GM18858 (cell line): ENCODE measurements at regions not wholly inside any gene's neighbourhood (a gene's known extent, or its start where the extent isn't known, plus 50 kb on each side); places are given as distances from the start of the nearest gene placed in this dataset.

Experiments used
- ATAC-seq: cut with Tn5 transposase; IDR thresholded peaks from one replicate; pipeline ENCODE4 v1.9.1; 2021; ENCODE audit not compliant: unreplicated experiment

DNA sequence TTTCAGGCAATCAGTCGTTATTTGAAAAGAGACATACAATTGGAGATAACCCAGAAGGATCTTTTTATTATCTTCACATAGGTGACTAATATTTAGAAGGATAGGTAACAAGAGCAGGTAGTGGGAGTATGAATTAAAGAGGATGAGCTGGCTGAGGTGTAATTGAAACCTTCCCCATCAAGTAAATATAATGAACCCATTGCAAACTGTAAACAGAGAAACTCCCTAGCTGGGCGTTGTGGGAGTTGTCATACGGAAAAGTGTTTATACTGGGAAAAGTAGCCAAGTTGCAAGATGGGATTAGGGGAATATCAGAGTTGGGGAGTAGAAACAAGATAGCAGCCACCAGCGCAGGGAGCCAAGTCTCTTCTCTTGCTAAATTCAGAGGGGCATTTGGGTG, 448.4 kb downstream of the COG6 start:
- ATAC-seq: no peak

DNA sequence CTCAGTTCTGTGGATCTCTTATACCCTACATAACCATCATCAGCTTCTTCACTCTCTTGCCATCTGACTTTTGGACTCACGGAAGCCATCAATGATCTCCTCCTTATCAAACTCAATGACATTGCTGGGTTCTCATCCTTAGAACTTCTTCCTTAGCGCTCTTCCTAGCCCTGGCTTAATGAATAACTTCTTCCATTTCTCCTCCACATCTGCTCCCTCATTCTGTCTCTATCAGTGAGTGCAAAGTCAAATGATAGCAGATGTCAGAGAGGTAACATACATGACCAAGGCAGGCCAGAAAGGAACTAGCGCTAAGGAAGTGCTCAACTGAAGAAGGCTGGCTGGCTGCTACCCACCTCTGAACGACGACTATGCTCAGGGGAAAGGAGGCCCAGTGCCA, 449.8 kb downstream of the COG6 start:
- no peak for ATAC-seq

DNA sequence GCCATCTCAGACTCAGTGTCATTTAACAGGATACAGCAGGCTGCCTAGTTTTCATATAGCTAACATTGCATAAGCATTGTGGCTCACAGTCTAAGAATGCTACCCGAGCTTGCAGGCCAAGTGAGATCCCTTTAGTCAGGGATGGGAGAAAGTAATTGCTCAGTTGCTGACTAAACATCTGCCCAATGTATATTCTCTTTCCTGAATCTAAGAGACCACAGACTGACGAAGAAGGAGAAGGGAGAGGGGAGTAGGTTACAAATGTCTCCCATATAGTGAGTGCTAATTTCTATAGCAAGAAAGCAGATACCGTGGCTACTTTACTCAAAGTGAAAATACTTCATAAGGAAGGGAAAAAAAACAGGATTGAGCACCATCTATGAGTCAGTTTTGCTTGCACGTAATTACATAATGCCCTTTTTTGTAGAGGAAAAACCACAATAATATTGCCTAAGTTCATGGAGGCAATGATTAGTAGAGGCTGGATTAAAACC, 453.9 kb downstream of the COG6 start:
- no peak for ATAC-seq

DNA sequence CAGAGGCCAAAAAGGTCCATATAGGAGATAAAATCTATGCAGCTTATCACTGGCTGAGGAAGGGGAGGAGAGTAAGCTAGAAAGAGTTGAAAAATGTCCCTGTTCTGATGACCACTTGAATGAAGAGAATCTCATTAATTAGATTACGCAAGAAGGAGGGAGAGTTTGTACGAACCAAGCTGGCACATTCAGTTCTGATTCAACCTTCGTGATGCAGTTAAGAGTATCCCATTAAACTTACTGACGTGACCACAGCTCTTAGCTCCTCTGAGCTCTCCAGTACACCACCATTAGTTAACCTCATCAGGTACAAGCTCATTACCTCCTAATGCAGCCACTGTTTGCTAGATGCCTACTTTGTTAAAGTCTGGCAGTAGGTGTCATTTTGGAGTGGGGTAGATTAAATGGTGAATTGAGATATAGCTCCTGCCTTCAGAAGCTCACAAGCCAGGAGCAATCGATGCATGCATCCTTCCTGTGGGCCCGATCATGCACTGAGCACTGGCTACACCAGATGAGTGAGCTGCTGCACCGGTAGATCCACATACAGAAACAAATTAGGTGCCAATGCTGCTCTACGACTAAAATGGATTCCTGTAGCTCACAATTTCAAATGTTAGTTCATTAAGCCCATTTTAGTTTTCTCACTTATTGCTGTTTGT, 458.3 kb downstream of the COG6 start:
- no peak for ATAC-seq

DNA sequence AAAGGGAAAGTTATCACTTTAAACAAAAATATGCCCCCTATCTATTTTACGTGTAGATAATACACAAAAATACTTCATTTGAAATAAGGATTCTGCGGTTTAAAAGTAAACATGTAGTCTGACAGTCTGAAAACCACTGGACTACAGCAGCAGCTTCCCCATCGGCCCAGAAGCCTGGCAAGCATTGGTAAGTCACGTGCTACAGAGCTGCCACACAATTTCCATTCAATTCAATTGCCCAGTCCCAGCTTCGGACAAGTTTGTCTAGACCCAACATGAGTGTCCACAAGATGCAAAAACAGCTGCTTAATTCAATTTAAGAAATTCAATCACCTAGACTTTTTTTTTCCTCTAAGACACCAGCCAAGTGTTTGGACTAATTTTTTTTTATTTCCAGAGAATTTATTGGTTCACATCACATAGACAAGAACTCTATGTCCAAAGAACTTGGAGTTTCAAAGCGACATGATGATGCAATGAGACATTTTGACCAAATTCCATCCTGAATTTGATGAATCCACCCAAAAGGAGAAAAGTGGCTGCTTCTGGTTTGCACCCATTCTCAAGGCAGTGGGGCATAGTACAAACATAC, 458.9 kb downstream of the COG6 start:
- no peak for ATAC-seq

DNA sequence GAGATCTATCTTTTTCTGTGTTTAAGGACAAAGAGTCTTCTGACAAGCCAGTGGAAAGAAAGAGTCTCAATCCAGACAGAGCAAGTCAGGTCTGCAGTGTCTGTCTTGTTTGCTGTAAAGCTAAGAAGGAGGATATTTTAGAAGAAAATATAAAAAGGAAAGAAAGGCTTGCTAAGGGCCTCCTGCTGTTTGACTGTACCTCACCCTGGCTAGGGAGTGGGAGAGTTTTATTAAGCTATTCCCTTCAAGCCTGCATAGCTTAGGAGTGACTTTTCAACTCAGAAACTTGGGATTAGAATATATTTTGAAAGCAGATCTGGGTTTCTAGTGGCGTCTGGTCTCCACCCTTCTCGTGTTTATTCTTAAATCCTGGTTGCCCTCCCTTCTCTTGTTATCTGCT, 460.0 kb downstream of the COG6 start:
- no peak for ATAC-seq

DNA sequence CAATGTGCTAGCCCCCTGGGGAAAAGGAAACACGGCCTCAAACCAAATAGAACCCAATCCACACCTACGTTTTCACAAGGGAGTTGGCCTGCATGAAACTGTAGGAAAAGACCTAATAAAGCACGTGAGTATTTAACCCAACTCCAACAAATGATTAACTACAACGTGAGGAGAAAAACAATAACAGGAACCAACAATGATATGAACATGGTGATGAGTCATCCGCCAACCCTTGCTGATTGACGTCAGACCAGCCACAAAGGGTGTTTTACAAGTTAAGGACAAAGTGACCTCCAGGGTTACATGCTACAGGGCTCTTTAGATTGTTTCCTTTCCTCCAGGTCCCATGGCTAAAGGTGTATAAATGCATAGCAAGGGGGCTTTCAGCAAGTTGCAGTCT, 460.5 kb downstream of the COG6 start:
- no peak for ATAC-seq

DNA sequence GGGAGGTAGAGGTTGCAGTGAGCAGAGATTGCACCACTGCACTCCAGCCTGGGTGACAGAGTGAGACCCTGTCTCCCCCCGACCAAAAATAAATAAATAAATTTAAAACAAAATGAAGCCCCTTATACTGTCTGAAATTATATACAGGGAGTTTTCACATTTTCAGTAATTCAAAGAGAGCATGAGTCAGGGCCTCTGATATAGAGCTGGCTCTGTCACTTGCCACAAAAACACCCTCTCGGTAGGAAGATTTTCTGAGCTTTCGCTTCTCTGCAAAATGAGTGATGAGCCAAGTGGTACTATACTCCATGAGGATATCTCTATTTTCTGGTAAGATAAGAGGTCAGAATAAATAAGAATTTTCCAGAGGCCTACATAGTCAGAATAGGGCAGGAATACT, 462.9 kb downstream of the COG6 start:
- ATAC-seq: no peak

DNA sequence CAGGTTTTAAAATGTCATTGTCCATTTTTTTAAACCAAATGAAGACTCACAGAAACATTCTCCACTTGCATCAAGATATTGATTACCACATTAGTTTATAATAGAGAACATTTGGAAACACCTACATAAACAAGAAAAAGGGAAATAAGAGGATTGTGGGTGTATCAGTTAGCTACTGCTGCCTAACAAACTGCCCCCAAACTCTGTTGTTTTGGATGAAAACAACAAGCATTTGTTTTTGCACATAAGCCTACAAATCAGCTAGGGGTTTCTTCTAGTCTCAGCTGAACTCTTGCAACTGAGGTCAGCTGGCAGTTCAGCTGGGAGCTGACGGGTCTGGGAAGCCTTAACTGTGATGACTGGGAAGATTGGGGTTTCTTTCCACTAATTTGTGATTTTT, 464.4 kb downstream of the COG6 start:
- no peak for ATAC-seq

DNA sequence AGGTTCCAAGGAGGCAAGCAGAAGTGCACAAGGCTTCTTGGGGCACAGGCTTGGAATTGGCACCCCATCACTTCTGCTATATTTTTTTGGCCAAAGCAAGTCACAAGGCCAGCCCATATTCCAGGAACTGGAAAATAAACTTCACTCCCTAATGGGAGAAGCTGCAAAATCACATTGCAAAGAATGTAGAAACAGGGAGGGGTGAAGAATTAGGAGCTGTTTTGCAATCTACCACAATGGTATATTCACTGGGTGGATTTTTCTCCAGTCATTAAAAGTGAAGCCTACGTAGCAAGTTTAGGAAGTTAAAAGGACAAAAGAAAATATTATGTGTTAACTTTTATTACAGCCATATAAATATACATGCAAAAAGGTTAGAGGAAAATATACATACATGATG, 464.8 kb downstream of the COG6 start:
- no peak for ATAC-seq

DNA sequence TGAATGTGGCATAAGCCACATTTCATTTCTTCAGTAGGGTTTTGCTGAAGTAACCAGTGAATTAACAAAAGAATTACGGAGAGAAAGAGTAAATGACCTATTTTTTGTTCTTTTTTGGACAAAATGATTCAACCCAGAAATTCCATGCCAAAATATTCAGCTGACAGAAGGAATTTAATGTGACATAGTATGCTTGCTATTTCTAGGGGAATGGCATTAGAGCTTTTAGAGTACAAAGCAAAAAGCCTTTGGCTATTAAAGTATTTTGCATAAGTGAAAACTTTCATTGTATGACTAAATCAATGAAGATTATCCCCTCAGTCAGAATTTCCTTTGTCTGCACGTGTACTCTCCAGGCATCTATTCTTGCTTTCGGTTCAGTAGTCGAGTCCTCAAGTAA, 465.3 kb downstream of the COG6 start:
- no peak for ATAC-seq

DNA sequence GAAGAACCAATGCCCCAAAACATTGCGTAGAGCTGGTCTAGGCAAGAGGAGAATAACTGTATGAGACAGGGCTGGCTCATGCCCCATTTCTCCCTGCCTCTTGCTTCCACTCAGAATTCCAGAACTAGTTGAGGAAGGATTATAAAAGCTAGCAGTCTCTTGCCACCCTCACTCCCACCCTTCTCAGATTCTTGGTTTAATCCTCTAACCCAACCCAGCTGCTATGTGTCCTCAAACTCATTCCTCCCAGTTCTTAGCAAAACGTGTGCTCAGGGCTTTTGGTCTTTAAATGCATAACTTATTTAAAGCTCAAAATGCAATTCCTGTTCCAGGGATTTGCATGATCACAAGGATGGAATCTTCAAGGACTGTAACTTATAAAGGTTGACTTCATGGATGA, 466.3 kb downstream of the COG6 start:
- no peak for ATAC-seq

DNA sequence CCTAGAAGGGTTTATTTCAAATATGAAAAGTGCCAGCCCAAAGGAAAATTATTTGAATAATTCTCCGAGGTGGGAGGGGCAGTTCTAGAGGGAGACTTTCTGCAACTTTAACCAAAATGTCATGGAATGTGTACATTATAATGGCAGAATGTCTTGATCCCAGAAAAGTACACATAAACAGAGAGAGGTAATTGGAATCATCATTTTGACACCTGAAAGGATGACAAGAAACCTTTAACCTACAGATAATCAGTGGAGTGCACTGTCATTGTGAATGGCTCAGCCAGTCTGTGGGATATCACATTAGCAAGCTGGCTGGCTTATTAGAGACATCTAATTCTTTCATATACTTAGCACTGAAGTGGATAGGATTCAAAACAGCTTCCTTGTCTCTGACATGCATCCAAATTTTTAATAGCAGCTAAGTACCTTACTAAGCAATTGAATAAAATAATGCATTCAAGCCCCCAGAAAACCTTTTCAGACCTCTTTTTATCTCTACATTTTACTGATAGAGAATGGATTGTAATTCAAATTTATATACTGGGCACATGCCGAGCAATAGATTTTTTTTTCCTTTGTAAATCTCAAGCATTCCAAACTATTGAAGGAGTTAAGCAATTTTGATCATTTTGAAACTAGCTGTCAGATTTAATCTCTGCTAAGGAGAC, 468.6 kb downstream of the COG6 start:
- ATAC-seq: no peak

DNA sequence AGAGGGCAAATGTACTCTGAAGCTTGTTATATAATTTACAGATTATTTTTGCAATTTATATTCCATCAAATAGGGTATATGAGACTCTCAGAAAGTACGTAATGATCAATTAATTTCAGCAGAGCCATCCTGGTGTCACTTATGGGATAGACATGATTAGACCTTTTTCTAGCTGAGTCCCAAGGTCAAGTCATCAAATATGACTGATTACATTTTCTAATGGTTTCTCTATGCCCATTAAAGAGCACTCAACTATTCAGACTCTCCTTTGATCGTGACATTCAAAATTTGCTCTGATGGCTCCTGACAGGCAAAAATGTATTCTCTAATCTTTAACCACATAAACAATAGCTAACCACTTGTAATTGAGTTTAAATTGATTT, 469.2 kb downstream of the COG6 start:
- no peak for ATAC-seq

DNA sequence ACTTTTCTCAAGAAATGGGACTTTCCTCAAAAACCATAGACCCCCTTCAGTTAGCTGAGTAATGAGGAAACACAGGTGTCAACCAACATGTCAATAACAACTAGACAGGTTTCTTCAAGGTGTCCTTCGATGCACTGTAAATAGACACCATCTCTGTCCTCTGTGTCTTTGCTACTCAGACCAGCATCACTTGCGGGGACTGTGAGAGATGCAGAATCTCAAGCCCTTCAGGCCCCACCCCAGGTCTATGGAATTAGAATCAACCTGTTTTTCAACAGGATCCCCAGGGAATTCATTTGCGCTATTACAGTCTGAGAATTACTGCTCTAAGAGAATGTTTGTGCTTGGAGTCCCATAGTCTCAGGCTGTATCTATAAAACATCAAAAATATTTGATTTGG, 469.9 kb downstream of the COG6 start:
- ATAC-seq: no peak

DNA sequence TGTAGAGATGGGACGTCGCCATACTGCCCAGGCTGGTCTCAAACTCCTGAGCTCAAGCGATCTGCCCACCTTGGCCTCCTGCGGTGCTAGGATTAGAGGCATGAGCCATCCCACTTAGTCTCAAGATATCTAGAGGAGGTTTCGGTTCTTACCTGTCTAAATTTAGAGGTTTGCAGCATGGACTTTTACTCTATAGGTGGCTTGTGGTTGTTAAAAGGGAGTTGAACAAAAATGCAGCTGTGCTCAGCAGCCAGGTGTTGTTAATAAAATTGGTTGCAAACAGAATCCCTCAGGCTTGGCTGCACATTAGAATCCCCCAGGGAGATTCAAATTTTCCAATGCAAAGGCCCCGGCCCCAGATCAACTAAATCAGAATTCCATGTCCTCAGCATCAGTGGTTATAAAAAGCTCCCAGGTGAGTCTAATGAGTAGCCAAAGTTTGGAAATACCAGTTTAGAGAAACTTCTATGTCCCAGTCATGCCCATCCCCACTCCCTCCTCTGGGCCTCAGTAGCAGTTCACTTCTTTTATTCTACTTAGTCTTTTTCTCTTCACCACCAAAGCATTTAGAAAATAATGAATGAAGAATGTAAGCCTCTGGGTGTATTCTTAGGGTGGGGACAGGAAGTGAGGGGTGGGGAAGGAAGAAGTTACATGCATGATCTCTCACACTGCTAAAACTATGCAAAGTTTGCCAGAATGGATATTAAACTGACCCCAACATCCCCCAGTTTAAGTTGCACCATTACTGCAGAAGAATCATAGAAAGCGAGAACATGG, 471.0 kb downstream of the COG6 start:
- ATAC-seq: peak; percentile 39

DNA sequence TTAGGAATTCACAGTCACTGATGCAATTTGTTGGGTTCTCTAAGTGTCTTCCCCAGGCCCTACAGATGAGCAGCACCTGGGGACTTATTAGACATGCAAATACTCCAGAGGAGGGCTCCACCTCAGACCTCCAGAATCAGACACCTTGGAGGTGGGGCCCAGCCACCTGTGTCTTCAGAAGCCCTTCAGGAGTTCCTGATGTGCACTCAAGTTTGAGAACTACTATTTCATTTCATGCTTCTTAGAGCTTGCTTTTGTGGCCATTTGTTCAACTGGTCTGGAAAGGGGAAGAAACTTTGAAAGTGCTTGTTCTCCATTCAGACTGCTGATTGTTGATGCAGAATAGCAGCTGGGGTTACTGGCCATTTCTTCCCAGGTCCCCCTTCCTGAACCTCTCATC, 472.0 kb downstream of the COG6 start:
- ATAC-seq: no peak

DNA sequence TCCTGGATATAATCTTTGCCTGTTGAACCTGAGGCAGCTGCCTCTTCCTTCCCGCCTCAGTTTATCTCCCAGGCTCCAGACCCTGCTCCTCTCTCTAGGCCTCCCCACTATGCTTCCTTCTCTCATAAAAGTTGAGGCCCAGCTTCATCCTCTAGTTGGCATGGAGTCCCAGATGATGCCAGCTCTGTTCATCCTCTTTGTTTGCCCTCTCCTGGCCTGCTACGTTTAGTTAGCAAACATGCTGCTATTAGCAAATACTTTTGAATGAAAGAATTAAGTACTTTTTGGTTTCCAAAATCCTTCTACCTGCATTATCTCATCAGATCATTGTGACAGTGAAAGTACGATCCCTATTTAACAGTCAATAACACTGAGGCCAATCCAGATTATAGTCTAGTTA, 472.5 kb downstream of the COG6 start:
- no peak for ATAC-seq

DNA sequence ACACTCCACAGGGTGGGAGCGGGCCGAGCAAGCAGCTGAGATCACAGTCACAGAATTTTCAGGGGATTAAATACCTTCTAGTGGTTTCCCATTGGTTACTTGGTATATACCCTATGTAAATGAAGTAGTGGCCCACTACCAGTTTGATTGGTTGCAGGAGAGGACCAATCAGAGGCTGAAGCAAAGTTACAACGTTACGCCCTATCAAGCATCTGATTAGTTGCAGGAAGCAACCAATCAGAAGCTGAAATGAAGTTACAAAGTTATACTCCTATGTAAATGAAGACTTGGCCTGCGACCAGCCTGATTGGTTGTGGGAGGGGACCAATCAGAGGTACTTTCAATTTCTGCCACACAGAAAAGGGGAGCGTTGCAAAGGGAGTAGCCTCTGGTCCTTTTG, 474.0 kb downstream of the COG6 start:
- no peak for ATAC-seq

DNA sequence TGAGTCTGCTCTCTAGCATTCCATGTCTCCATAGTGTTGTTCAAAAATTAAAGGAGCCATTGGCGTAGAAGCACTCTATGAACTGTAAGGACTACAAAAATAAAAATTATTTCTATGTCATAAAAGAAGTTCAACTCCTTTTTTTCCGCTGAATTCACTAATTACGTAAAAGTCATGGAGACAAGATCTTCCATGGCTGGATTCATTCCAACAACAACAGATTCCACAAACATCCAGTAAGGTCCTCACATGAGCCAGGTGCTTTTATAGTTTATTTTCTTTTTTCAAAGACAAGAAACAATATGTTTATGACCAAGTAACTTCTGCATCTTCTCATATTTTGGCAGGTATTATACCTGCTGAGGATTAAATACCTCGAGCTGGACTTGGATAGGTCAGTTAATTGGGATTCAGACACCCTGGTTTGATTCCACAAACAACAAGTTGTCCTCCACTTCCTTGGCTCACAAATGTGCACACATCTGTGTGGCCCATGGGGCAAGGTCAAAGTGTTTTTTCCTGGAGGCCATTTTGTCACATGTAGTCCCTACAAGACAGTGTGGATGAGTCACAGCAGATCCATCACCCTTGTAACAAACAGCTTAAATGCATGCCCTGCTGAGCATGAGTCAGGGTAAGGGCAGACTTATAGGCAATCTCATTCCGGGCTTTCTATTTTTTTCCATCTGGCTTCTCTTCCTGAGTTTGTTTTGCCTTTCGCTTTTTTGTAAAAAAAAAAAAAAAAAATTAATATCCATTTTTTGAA, 475.6 kb downstream of the COG6 start:
- no peak for ATAC-seq

DNA sequence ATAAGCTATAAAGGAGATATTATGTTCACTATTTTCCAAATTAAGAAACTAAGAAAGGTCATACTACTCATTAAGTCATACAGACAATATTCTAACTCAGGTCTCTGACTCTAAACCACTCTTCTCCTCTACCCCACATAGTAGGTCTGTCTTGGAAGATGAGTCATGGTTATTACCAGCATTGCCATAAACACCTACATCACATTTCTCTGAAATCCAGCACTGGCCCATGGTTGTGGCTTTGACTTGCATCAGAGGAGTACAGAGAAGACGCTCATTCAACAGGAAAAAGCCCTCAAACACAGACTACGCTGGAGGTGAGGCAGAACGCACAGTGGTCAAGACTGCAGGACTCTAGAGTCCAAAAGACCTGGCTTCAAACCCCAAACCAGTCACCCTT, 476.8 kb downstream of the COG6 start:
- no peak for ATAC-seq
